ENCODE measurements at regions not wholly inside any gene's neighbourhood (a gene's known extent, or its start where the extent isn't known, plus 50 kb on each side); places are given as distances from the start of the nearest gene placed in this dataset.

DNA sequence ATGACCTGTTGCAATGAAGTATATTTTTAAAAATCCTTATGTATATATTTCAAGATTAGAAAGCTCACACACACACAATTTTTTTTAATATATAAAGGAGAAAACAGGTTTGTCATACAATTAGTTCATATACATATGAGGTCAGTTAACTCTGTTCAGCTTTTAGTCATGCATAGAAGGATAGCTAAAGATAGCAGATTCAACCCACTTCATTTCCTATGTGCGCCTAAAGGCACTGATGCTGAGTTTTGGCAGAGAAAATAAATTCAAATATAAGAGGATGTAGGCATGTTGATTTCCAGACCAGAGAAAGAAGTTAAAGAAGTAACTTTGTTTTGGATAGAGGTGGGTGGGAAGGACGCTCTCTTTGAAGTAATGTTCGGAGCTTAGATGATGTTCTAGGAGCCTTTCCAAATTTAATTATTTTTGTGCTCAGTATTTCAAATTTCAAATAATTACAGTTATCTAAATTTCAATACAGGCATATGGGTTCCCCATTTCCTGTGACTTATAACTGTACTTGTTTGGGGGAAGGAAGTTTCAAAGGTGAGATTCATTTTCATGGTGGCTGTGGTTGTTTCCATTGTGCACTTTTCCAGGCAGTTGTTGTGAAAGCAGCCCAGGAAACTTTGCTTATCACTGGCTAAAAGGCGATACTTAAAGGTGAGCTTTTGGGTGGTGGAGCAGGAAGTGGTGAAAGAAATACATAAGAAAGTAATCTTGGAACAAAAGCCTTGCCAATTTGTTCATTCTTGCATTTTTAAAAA, 523.4 kb upstream of the FANCL start:
- TF ChIP-seq, protein P1, sequence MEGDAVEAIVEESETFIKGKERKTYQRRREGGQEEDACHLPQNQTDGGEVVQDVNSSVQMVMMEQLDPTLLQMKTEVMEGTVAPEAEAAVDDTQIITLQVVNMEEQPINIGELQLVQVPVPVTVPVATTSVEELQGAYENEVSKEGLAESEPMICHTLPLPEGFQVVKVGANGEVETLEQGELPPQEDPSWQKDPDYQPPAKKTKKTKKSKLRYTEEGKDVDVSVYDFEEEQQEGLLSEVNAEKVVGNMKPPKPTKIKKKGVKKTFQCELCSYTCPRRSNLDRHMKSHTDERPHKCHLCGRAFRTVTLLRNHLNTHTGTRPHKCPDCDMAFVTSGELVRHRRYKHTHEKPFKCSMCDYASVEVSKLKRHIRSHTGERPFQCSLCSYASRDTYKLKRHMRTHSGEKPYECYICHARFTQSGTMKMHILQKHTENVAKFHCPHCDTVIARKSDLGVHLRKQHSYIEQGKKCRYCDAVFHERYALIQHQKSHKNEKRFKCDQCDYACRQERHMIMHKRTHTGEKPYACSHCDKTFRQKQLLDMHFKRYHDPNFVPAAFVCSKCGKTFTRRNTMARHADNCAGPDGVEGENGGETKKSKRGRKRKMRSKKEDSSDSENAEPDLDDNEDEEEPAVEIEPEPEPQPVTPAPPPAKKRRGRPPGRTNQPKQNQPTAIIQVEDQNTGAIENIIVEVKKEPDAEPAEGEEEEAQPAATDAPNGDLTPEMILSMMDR (IDR thresholded peaks at IDR 0.05; ENCODE audit: borderline replicate concordance, extremely low read depth, low read length, poor library complexity, severe bottlenecking): no peak
- TF ChIP-seq EZH2 (IDR thresholded peaks at IDR 0.05; ENCODE audit: borderline replicate concordance, low read depth, low read length, severe bottlenecking): no peak
